Esophagus squamous epithelium (tissue), 4 donors: ENCODE measurements at regions not wholly inside any gene's neighbourhood (a gene's known extent, or its start where the extent isn't known, plus 50 kb on each side); places are given as distances from the start of the nearest gene placed in this dataset.

Experiments used
- CTCF ChIP-seq, 6 experiments: fragments of 450-650 bp in 4 of 6; fragments of 200-600 bp in 2 of 6; sonication (generic) in 2 of 6; IDR thresholded peaks; one replicate each; pipeline ENCODE4 v1.5.1; 2016 to 2019; ENCODE audit warnings: antibody characterized with exemption in 6 of 6, mild to moderate bottlenecking in 4 of 6, moderate library complexity in 4 of 6
- POLR2A ChIP-seq, 4 donors: fragments of 450-650 bp; IDR thresholded peaks; one replicate each; pipeline ENCODE4 v1.6.1; 2017; ENCODE audit warnings: antibody characterized with exemption in 4 of 4, mild to moderate bottlenecking in 4 of 4, moderate library complexity in 3 of 4

GRCh38 chr4:188341428-188341827 is 202.2 kb downstream of the TRIML1 start:
- TF ChIP-seq CTCF (IDR thresholded peaks at IDR 0.05) (no peak), POLR2A (IDR thresholded peaks at IDR 0.05) (no peak)
